Mesenchymal stem cell (in vitro differentiated cells and primary cell): ENCODE measurements at regions not wholly inside any gene's neighbourhood (a gene's known extent, or its start where the extent isn't known, plus 50 kb on each side); places are given as distances from the start of the nearest gene placed in this dataset.

ENCODE experiments used
- DNase-seq: peaks from one replicate; pipeline ENCODE4 v3.0.0-alpha.2; 2013
- H2AFZ ChIP-seq: one replicate; pipeline ENCODE4 v1.6.1; 2013; ENCODE audit warnings: low read depth, mild to moderate bottlenecking, control low read depth, inconsistent platforms, low read length, moderate library complexity
- H2AK5ac ChIP-seq: 2 replicates; pipeline ENCODE4 v1.6.1; 2013; ENCODE audit warnings: low read length, moderate library complexity, mild to moderate bottlenecking, inconsistent platforms; ENCODE audit not compliant: severe bottlenecking
- H2BK120ac ChIP-seq: one replicate; pipeline ENCODE4 v1.6.1; 2013; ENCODE audit warnings: low read depth, mild to moderate bottlenecking, inconsistent platforms, low read length, moderate library complexity
- H2BK12ac ChIP-seq, 2 experiments: one replicate each; pipeline ENCODE4 v1.6.1; 2013; ENCODE audit warnings: inconsistent platforms in 2 of 2, low read length in 2 of 2, mild to moderate bottlenecking in 2 of 2, moderate library complexity in 2 of 2, control low read depth in 1 of 2
- H2BK15ac ChIP-seq: one replicate; pipeline ENCODE4 v1.6.1; 2013; ENCODE audit warnings: mild to moderate bottlenecking, low read depth, inconsistent platforms; ENCODE audit not compliant: poor library complexity, severe bottlenecking
- H2BK5ac ChIP-seq: 2 replicates; pipeline ENCODE4 v1.6.1; 2013; ENCODE audit warnings: low read depth, mild to moderate bottlenecking, low read length, control low read depth, inconsistent platforms; ENCODE audit not compliant: poor library complexity, severe bottlenecking
- H3K14ac ChIP-seq, 2 experiments: one replicate each; pipeline ENCODE4 v1.6.1; 2013; ENCODE audit warnings: inconsistent platforms in 2 of 2, low read length in 2 of 2, control low read depth in 1 of 2, mild to moderate bottlenecking in 1 of 2, moderate library complexity in 1 of 2
- H3K18ac ChIP-seq, 2 experiments: one replicate each; pipeline ENCODE4 v1.6.1; 2013; ENCODE audit warnings: inconsistent platforms in 2 of 2, low read length in 2 of 2, control low read depth in 1 of 2, low read depth in 1 of 2, mild to moderate bottlenecking in 1 of 2
- H3K23ac ChIP-seq, 2 experiments: one replicate each; pipeline ENCODE4 v1.6.1; 2013; ENCODE audit warnings: inconsistent platforms in 2 of 2, low read length in 2 of 2, mild to moderate bottlenecking in 2 of 2, moderate library complexity in 2 of 2, control low read depth in 1 of 2
- H3K27ac ChIP-seq: 2 replicates; pipeline ENCODE4 v1.5.1; 2013; ENCODE audit warnings: mild to moderate bottlenecking, moderate library complexity, low read length, control low read depth, inconsistent platforms; ENCODE audit not compliant: poor library complexity, severe bottlenecking
- H3K27me3 ChIP-seq, 2 experiments: 2 replicates each; pipeline versions ENCODE4 v1.6.1 to v1.7.0; 2013; ENCODE audit warnings: low read length in 2 of 2, mild to moderate bottlenecking in 2 of 2, moderate library complexity in 2 of 2, control low read depth in 1 of 2, inconsistent platforms in 1 of 2; ENCODE audit not compliant: control insufficient read depth in 1 of 2, insufficient read depth in 1 of 2
- H3K36me3 ChIP-seq, 2 experiments: 2 replicates each; pipeline versions ENCODE4 v1.6.1 to v1.7.0; 2013; ENCODE audit warnings: low read length in 2 of 2, control low read depth in 1 of 2, inconsistent platforms in 1 of 2, low read depth in 1 of 2, mild to moderate bottlenecking in 1 of 2; ENCODE audit not compliant: insufficient read depth in 2 of 2, control insufficient read depth in 1 of 2
- H3K4ac ChIP-seq, 2 experiments: one replicate each; pipeline ENCODE4 v1.6.1; 2013; ENCODE audit warnings: inconsistent platforms in 2 of 2, low read length in 2 of 2, mild to moderate bottlenecking in 2 of 2, moderate library complexity in 2 of 2, control low read depth in 1 of 2, low read depth in 1 of 2
- H3K4me1 ChIP-seq: 2 replicates; pipeline ENCODE4 v1.6.1; 2013; ENCODE audit warnings: low read depth, low read length, control low read depth; ENCODE audit not compliant: control insufficient read depth, insufficient read depth
- H3K4me2 ChIP-seq: 2 replicates; pipeline ENCODE4 v1.6.1; 2013; ENCODE audit warnings: low read length, mild to moderate bottlenecking, inconsistent platforms; ENCODE audit not compliant: poor library complexity, severe bottlenecking
- H3K4me3 ChIP-seq, 2 experiments: 2 replicates each; pipeline versions ENCODE4 v1.5.1 to v1.7.0; 2013; ENCODE audit warnings: low read length in 2 of 2, mild to moderate bottlenecking in 2 of 2, control low read depth in 1 of 2, low read depth in 1 of 2; ENCODE audit not compliant: insufficient read depth in 1 of 2
- H3K79me1 ChIP-seq: replicated peaks from 2 replicates; pipeline ENCODE4 v1.6.1; 2013; ENCODE audit warnings: mild to moderate bottlenecking, control low read depth, low read length, inconsistent platforms; ENCODE audit not compliant: poor library complexity, severe bottlenecking
- H3K9ac ChIP-seq: 2 replicates; pipeline ENCODE4 v1.7.0; 2013; ENCODE audit warnings: mild to moderate bottlenecking, low read length, moderate library complexity
- H3K9me3 ChIP-seq: 2 replicates; pipeline ENCODE4 v1.7.0; 2013; ENCODE audit warnings: mild to moderate bottlenecking, low read length; ENCODE audit not compliant: control insufficient read depth
- H4K8ac ChIP-seq: one replicate; pipeline ENCODE4 v1.6.1; 2013; ENCODE audit warnings: inconsistent platforms, mild to moderate bottlenecking, low read length, moderate library complexity
- H4K91ac ChIP-seq: one replicate; pipeline ENCODE4 v1.6.1; 2013; ENCODE audit warnings: mild to moderate bottlenecking, low read length, inconsistent platforms
- WGBS: methylation state at CpG from one replicate; pipeline ENCODE4 v1.1.7; 2013; ENCODE audit warnings: mixed read lengths; 5-methylcytosine and 5-hydroxymethylcytosine counted together

GRCh38 chr18:76662626-76663025 is 159.7 kb upstream of the ZNF236 start:
- Histone ChIP-seq H3K4ac (no peak overlapping the region), H4K91ac (no peak overlapping the region), H3K4me3 (no peak overlapping the region), H3K9me3 (no peaks in the 10 kb centered on the region), H3K4me2 (no peak overlapping the region), H3K18ac (no peak overlapping the region), H4K8ac (no peak overlapping the region), H3K27me3 (peaks cover 16 to 33% of the 10 kb centered on the region in 2 experiments), H3K9ac (no peak overlapping the region), H2AK5ac (no peak overlapping the region), H3K4me1 (no peaks in the 10 kb centered on the region), H3K23ac (no peak overlapping the region), H2BK5ac (no peak overlapping the region), H3K14ac (no peak overlapping the region), H2BK120ac (no peak overlapping the region), H3K36me3 (no peaks in the 10 kb centered on the region), H2BK15ac (no peak overlapping the region), H3K27ac (no peak overlapping the region), H2AFZ (no peak overlapping the region), H3K79me1 (no peaks in the 10 kb centered on the region), H2BK12ac (no peak overlapping the region)
- WGBS = 75% methylated on average over 6 of the region's 7 CpGs
- no peak for DNase-seq

- no peak overlapping the region for H4K91ac ChIP-seq
- WGBS = 83% methylated on average over 7 of the region's 9 CpGs
Measured at GRCh38 chr18:76660571-76661192, 161.7 kb upstream of the ZNF236 start.

DNA sequence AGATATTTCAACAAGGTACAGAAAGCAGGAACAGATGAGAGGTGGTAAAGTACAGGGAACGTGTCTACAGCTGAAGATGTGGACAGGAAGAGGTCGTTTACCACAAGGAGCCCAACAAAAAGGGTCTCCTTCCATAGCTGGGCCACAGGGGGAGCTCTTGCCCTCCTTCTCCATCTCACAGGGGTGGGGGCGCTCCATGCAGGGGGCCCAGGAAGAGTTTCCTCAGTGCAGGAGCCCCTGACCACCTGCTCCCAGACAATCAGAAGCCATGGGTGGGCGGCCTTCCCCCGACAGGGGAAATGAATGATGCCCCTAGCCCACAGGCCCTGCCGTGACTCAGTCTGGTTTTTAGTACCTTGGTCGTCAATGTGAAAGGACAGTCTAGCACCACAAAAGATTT is 163.6 kb upstream of the ZNF516 start:
- no peak for DNase-seq
- no peaks in the 10 kb centered on the region for H3K9me3 ChIP-seq
- no peak overlapping the region for H3K18ac ChIP-seq
- H2BK5ac ChIP-seq = no peak overlapping the region
- WGBS = 23% methylated on average over 5 of the region's 7 CpGs
- no peak overlapping the region for H2AK5ac ChIP-seq
- H3K9ac ChIP-seq = no peak overlapping the region
- H3K36me3 ChIP-seq = no peaks in the 10 kb centered on the region
- no peak overlapping the region for H4K91ac ChIP-seq
- no peak overlapping the region for H4K8ac ChIP-seq
- H3K79me1 ChIP-seq = no peaks in the 10 kb centered on the region
- H2BK12ac ChIP-seq = no peak overlapping the region
- no peak overlapping the region for H3K4me3 ChIP-seq
- H3K27me3 ChIP-seq = peaks cover 36 to 66% of the 10 kb centered on the region in 2 experiments
- H3K4me1 ChIP-seq = no peaks in the 10 kb centered on the region
- H3K4ac ChIP-seq = no peak overlapping the region
- H2AFZ ChIP-seq = no peak overlapping the region
- no peak overlapping the region for H2BK120ac ChIP-seq
- no peak overlapping the region for H3K14ac ChIP-seq
- H3K23ac ChIP-seq = no peak overlapping the region
- no peak overlapping the region for H2BK15ac ChIP-seq
- H3K27ac ChIP-seq = no peak overlapping the region
- no peak overlapping the region for H3K4me2 ChIP-seq

More at GRCh38 chr18:76660571-76661192, 161.7 kb upstream of the ZNF236 start:
- Histone ChIP-seq H3K27ac (no peak overlapping the region), H3K14ac (no peak overlapping the region), H4K8ac (no peak overlapping the region), H2BK12ac (no peak overlapping the region), H3K4ac (no peak overlapping the region), H3K23ac (no peak overlapping the region), H3K4me1 (no peaks in the 10 kb centered on the region), H3K79me1 (no peaks in the 10 kb centered on the region), H3K4me2 (no peak overlapping the region), H2AK5ac (no peak overlapping the region), H3K36me3 (no peaks in the 10 kb centered on the region), H3K27me3 (peaks cover 26 to 48% of the 10 kb centered on the region in 2 experiments), H3K18ac (no peak overlapping the region), H2BK120ac (no peak overlapping the region), H3K9me3 (no peaks in the 10 kb centered on the region), H2AFZ (no peak overlapping the region), H3K4me3 (no peak overlapping the region), H2BK5ac (no peak overlapping the region), H2BK15ac (no peak overlapping the region), H3K9ac (no peak overlapping the region)
- DNase-seq = no peak

DNA sequence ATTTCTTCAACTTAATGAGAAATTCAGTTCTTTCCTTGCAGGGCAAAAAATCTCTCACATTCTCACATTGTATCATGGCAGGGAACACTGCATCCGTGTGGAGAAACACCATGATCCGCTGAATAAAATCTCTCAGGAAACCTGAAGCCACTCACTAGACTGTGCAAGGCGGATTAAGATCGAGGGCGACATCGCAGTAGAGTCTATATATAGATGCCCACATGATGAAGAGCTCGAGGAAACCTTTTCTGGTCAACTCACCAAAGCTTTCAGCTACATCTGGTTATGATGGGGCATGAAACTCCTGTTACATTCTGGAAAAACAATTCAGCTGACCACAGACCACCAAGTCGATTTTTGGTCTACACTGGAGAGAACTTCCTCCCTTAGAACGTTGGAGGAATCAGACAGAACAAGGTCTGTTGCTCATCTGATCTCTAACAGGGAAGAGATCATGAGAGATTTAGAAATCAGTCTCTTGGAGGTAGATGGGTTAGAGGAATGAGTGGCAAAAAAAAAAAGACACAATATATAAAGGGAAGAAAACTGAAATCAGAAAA is 162.9 kb upstream of the ZNF516 start:
- Histone ChIP-seq H2BK12ac (no peak overlapping the region), H3K9me3 (no peaks in the 10 kb centered on the region), H3K4me1 (no peaks in the 10 kb centered on the region), H3K79me1 (no peaks in the 10 kb centered on the region), H3K27ac (no peak overlapping the region), H3K18ac (no peak overlapping the region), H2AK5ac (no peak overlapping the region), H2BK15ac (no peak overlapping the region), H3K36me3 (no peaks in the 10 kb centered on the region), H3K4me2 (no peak overlapping the region), H3K27me3 (peaks cover 36 to 66% of the 10 kb centered on the region in 2 experiments), H3K23ac (no peak overlapping the region), H2BK5ac (no peak overlapping the region), H3K4me3 (no peak overlapping the region), H3K9ac (no peak overlapping the region), H2AFZ (no peak overlapping the region), H4K8ac (no peak overlapping the region), H4K91ac (no peak overlapping the region), H3K4ac (no peak overlapping the region), H3K14ac (no peak overlapping the region), H2BK120ac (no peak overlapping the region)
- WGBS = 86% methylated on average over 9 of the region's 9 CpGs
- no peak for DNase-seq
